ENCODE measurements at regions not wholly inside any gene's neighbourhood (a gene's known extent, or its start where the extent isn't known, plus 50 kb on each side); places are given as distances from the start of the nearest gene placed in this dataset.
"Not testable (repeated sequence)": the region's sequence is repeated elsewhere in the genome, so short reads cannot be mapped to it uniquely, and the experiment has no call there.

- ATAC-seq = no peak
- Mint-ChIP-seq H3K4me1 (no peaks in the 10 kb centered on the region), H3K36me3 (ENCODE audit: low read depth) (no peaks in the 10 kb centered on the region), H3K27me3 (no peaks in the 10 kb centered on the region), H3K4me3 (no peak overlapping the region), H3K9me3 (ENCODE audit: low read depth) (peaks cover 13% of the 10 kb centered on the region), H3K27ac (no peak overlapping the region)
- no peak for DNase-seq
- ChIA-PET POLR2A (no interaction called here), CTCF (no interaction called here)
- intact Hi-C loops (cut with DNase I, micrococcal nuclease) = no loop called here
Observed at GRCh38 chr3:166554023-166554422, 716.8 kb upstream of the BCHE start.

GRCh38 chr3:166533740-166534139 is 696.5 kb upstream of the BCHE start:
- ChIA-PET POLR2A (no interaction called here), CTCF (no interaction called here)
- Mint-ChIP-seq H3K4me3 (no peak overlapping the region), H3K4me1 (no peaks in the 10 kb centered on the region), H3K9me3 (ENCODE audit: low read depth) (peaks cover 19% of the 10 kb centered on the region), H3K27me3 (no peaks in the 10 kb centered on the region), H3K36me3 (ENCODE audit: low read depth) (no peaks in the 10 kb centered on the region), H3K27ac (no peak overlapping the region)
- ATAC-seq (no peak), DNase-seq (no peak)
- intact Hi-C loops (cut with DNase I, micrococcal nuclease) = no loop called here

GRCh38 chr3:166531730-166532129 is 694.5 kb upstream of the BCHE start:
- intact Hi-C loops (cut with DNase I, micrococcal nuclease) = no loop called here
- Mint-ChIP-seq H3K27me3 (no peaks in the 10 kb centered on the region), H3K9me3 (ENCODE audit: low read depth) (peaks cover 9% of the 10 kb centered on the region), H3K4me1 (no peaks in the 10 kb centered on the region), H3K4me3 (no peak overlapping the region), H3K36me3 (ENCODE audit: low read depth) (no peaks in the 10 kb centered on the region), H3K27ac (no peak overlapping the region)
- ChIA-PET POLR2A (no interaction called here), CTCF (no interaction called here)
- no peak for DNase-seq
- ATAC-seq = no peak

- no peaks in the 10 kb centered on the region for H3K4me1 Mint-ChIP-seq
- H3K27ac Mint-ChIP-seq = no peak overlapping the region
- intact Hi-C loops (cut with DNase I, micrococcal nuclease) = no loop called here
- H3K9me3 Mint-ChIP-seq (ENCODE audit: low read depth) = peaks cover 3% of the 10 kb centered on the region
- ATAC-seq = no peak
- no peak overlapping the region for H3K4me3 Mint-ChIP-seq
- ChIA-PET POLR2A (no interaction called here), CTCF (no interaction called here)
- H3K27me3 Mint-ChIP-seq = no peaks in the 10 kb centered on the region
- H3K36me3 Mint-ChIP-seq (ENCODE audit: low read depth) = no peaks in the 10 kb centered on the region
- no peak for DNase-seq
Observed at GRCh38 chr3:166527325-166527724, 690.1 kb upstream of the BCHE start.

- H3K4me3 Mint-ChIP-seq = no peak overlapping the region
- DNase-seq (no peak), ATAC-seq (no peak)
- H3K27ac Mint-ChIP-seq = no peak overlapping the region
- H3K9me3 Mint-ChIP-seq (ENCODE audit: low read depth) = peaks cover 3% of the 10 kb centered on the region
- H3K36me3 Mint-ChIP-seq (ENCODE audit: low read depth) = no peaks in the 10 kb centered on the region
- no peaks in the 10 kb centered on the region for H3K27me3 Mint-ChIP-seq
- intact Hi-C loops (cut with DNase I, micrococcal nuclease) = no loop called here
- no peaks in the 10 kb centered on the region for H3K4me1 Mint-ChIP-seq
- ChIA-PET CTCF (no interaction called here), POLR2A (no interaction called here)
Observed at GRCh38 chr3:166526881-166527280, 689.7 kb upstream of the BCHE start.

- H3K36me3 Mint-ChIP-seq (ENCODE audit: low read depth) = no peaks in the 10 kb centered on the region
- intact Hi-C loops (cut with DNase I, micrococcal nuclease) = no loop called here
- H3K4me1 Mint-ChIP-seq = no peaks in the 10 kb centered on the region
- no peaks in the 10 kb centered on the region for H3K27me3 Mint-ChIP-seq
- CTCF ChIA-PET = no interaction called here
- no peak for ATAC-seq
- H3K27ac Mint-ChIP-seq = no peak overlapping the region
- POLR2A ChIA-PET = no interaction called here
- no peak overlapping the region for H3K4me3 Mint-ChIP-seq
- H3K9me3 Mint-ChIP-seq (ENCODE audit: low read depth) = peaks cover 14% of the 10 kb centered on the region
- no peak for DNase-seq
Observed at GRCh38 chr3:166522017-166522416, 684.8 kb upstream of the BCHE start.

- Mint-ChIP-seq H3K9me3 (ENCODE audit: low read depth) (peaks cover 18% of the 10 kb centered on the region), H3K4me3 (no peak overlapping the region), H3K27ac (no peak overlapping the region), H3K27me3 (no peaks in the 10 kb centered on the region), H3K4me1 (no peaks in the 10 kb centered on the region), H3K36me3 (ENCODE audit: low read depth) (no peaks in the 10 kb centered on the region)
- intact Hi-C loops (cut with DNase I, micrococcal nuclease) = no loop called here
- ChIA-PET POLR2A (no interaction called here), CTCF (no interaction called here)
- DNase-seq (no peak), ATAC-seq (no peak)
Observed at GRCh38 chr3:166519443-166519842, 682.2 kb upstream of the BCHE start.

- Mint-ChIP-seq H3K4me3 (no peak overlapping the region), H3K27ac (no peak overlapping the region), H3K27me3 (no peaks in the 10 kb centered on the region), H3K4me1 (no peaks in the 10 kb centered on the region), H3K36me3 (ENCODE audit: low read depth) (no peaks in the 10 kb centered on the region), H3K9me3 (ENCODE audit: low read depth) (peaks cover 22% of the 10 kb centered on the region)
- DNase-seq (no peak), ATAC-seq (no peak)
- ChIA-PET POLR2A (no interaction called here), CTCF (no interaction called here)
- intact Hi-C loops (cut with DNase I, micrococcal nuclease) = no loop called here
Observed at GRCh38 chr3:166518040-166518439, 680.8 kb upstream of the BCHE start.

- H3K4me3 Mint-ChIP-seq = no peak overlapping the region
- peaks cover 16% of the 10 kb centered on the region for H3K9me3 Mint-ChIP-seq (ENCODE audit: low read depth)
- POLR2A ChIA-PET = no interaction called here
- intact Hi-C loops (cut with DNase I, micrococcal nuclease) = no loop called here
- CTCF ChIA-PET = no interaction called here
- H3K27me3 Mint-ChIP-seq = no peaks in the 10 kb centered on the region
- no peaks in the 10 kb centered on the region for H3K4me1 Mint-ChIP-seq
- no peaks in the 10 kb centered on the region for H3K36me3 Mint-ChIP-seq (ENCODE audit: low read depth)
- ATAC-seq (no peak), DNase-seq (no peak)
- H3K27ac Mint-ChIP-seq = no peak overlapping the region
Observed at GRCh38 chr3:166510382-166510781, 673.2 kb upstream of the BCHE start.

GRCh38 chr3:166500420-166500819 is 663.2 kb upstream of the BCHE start:
- H3K4me3 Mint-ChIP-seq; H3K4me1 Mint-ChIP-seq; H3K27me3 Mint-ChIP-seq; DNase-seq; POLR2A ChIA-PET; H3K27ac Mint-ChIP-seq; ATAC-seq; intact Hi-C loops (cut with DNase I, micrococcal nuclease); H3K36me3 Mint-ChIP-seq (ENCODE audit: low read depth): not testable (repeated sequence)
- peaks cover 29% of the 10 kb centered on the region for H3K9me3 Mint-ChIP-seq (ENCODE audit: low read depth)
- CTCF ChIA-PET = interaction anchor here (0.7 kb wide), 1 partner anchor 249 kb away, joined by 3 read pairs; no protein-coding TSS in a partner anchor

- H3K4me3 Mint-ChIP-seq = no peak overlapping the region
- DNase-seq = no peak
- no peaks in the 10 kb centered on the region for H3K4me1 Mint-ChIP-seq
- ChIA-PET CTCF (interaction anchor here (0.7 kb wide), 1 partner anchor 249 kb away, joined by 3 read pairs; no protein-coding TSS in a partner anchor), POLR2A (no interaction called here)
- no peaks in the 10 kb centered on the region for H3K36me3 Mint-ChIP-seq (ENCODE audit: low read depth)
- intact Hi-C loops (cut with DNase I, micrococcal nuclease) = no loop called here
- H3K27ac Mint-ChIP-seq = no peak overlapping the region
- no peaks in the 10 kb centered on the region for H3K27me3 Mint-ChIP-seq
- ATAC-seq = no peak
- peaks cover 24% of the 10 kb centered on the region for H3K9me3 Mint-ChIP-seq (ENCODE audit: low read depth)
Observed at GRCh38 chr3:166499636-166500035, 662.4 kb upstream of the BCHE start.

GRCh38 chr3:166498446-166498845 is 661.2 kb upstream of the BCHE start:
- H3K9me3 Mint-ChIP-seq (ENCODE audit: low read depth) = peaks cover 23% of the 10 kb centered on the region
- no peaks in the 10 kb centered on the region for H3K4me1 Mint-ChIP-seq
- H3K4me3 Mint-ChIP-seq = no peak overlapping the region
- ATAC-seq (no peak), DNase-seq (no peak)
- H3K27me3 Mint-ChIP-seq = no peaks in the 10 kb centered on the region
- intact Hi-C loops (cut with DNase I, micrococcal nuclease) = no loop called here
- ChIA-PET CTCF (interaction anchor here (0.7 kb wide), 1 partner anchor 732 kb away, joined by 3 read pairs; no protein-coding TSS in a partner anchor), POLR2A (no interaction called here)
- no peaks in the 10 kb centered on the region for H3K36me3 Mint-ChIP-seq (ENCODE audit: low read depth)
- H3K27ac Mint-ChIP-seq = no peak overlapping the region

GRCh38 chr3:166489826-166490225 is 652.6 kb upstream of the BCHE start:
- Mint-ChIP-seq H3K4me3 (no peak overlapping the region), H3K4me1 (no peaks in the 10 kb centered on the region), H3K27me3 (no peaks in the 10 kb centered on the region), H3K36me3 (ENCODE audit: low read depth) (no peaks in the 10 kb centered on the region), H3K9me3 (ENCODE audit: low read depth) (peaks cover 2% of the 10 kb centered on the region), H3K27ac (no peak overlapping the region)
- ATAC-seq = no peak
- CTCF ChIA-PET = interaction anchor here (0.7 kb wide), 1 partner anchor 164 kb away, joined by 3 read pairs; no protein-coding TSS in a partner anchor
- POLR2A ChIA-PET = no interaction called here
- no peak for DNase-seq
- intact Hi-C loops (cut with DNase I, micrococcal nuclease) = no loop called here

Data from activated CD4-positive, alpha-beta T cell treated with anti-CD3 and anti-CD28 coated beads for 36 hours (primary cell).